Naive thymus-derived CD4-positive, alpha-beta T cell (primary cell): ENCODE measurements at regions not wholly inside any gene's neighbourhood (a gene's known extent, or its start where the extent isn't known, plus 50 kb on each side); places are given as distances from the start of the nearest gene placed in this dataset.

ENCODE experiments used
- ATAC-seq: fragments of 150-1000 bp; cut with Tn5 transposase; 2 replicates; pipeline ENCODE4 v1.10.0; 2021; ENCODE audit warnings: mild to moderate bottlenecking, moderate library complexity
- CTCF ChIA-PET: fragments of 350-600 bp; sonication (Branson Sonifier 250); formaldehyde crosslinking; loops from one replicate; lab custom pipeline; 2021; ENCODE audit warnings: antibody characterized with exemption; lab: Charles Lee
- POLR2A ChIA-PET: fragments of 350-600 bp; sonication (Branson Sonifier 250); formaldehyde crosslinking; loops from one replicate; lab custom pipeline; 2021; ENCODE audit warnings: antibody characterized with exemption, inconsistent platforms; lab: Charles Lee
- DNase-seq, 9 donors: peaks; one replicate each; pipeline versions ENCODE4 v3.0.0 to v3.0.0-alpha.2; 2020 to 2022; ENCODE audit warnings: mixed read lengths in 1 of 9
- H3K27ac ChIP-seq: one replicate; pipeline ENCODE4 v1.7.0; 2013; ENCODE audit warnings: mild to moderate bottlenecking, low read depth, low read length, moderate library complexity
- H3K27me3 ChIP-seq, 2 donors: one replicate each; pipeline ENCODE4 v1.7.0; 2013; ENCODE audit warnings: low read length in 2 of 2, mild to moderate bottlenecking in 2 of 2, moderate library complexity in 2 of 2; ENCODE audit not compliant: control insufficient read depth in 2 of 2, insufficient read depth in 2 of 2
- H3K36me3 ChIP-seq, 3 experiments: 1 replicate in 2 of 3; 2 replicates in 1 of 3; pipeline ENCODE4 v1.7.0; 2013; ENCODE audit warnings: low read length in 3 of 3, mild to moderate bottlenecking in 3 of 3, moderate library complexity in 1 of 3; ENCODE audit not compliant: insufficient read depth in 3 of 3, control insufficient read depth in 2 of 3
- H3K4me1 ChIP-seq, 2 donors: one replicate each; pipeline ENCODE4 v1.7.0; 2013; ENCODE audit warnings: low read length in 2 of 2, mild to moderate bottlenecking in 2 of 2, moderate library complexity in 1 of 2; ENCODE audit not compliant: control insufficient read depth in 2 of 2, insufficient read depth in 2 of 2
- H3K4me3 ChIP-seq: 2 replicates; pipeline ENCODE4 v1.7.0; 2013; ENCODE audit warnings: mild to moderate bottlenecking, low read length
- H3K9me3 ChIP-seq, 3 experiments: 1 replicate in 2 of 3; 2 replicates in 1 of 3; pipeline ENCODE4 v1.7.0; 2013; ENCODE audit warnings: low read length in 3 of 3; ENCODE audit not compliant: control insufficient read depth in 2 of 3
- H3K27ac Mint-ChIP-seq, 9 donors: one replicate each; pipeline ENCODE4 v1.8.0; 2020 to 2022; ENCODE audit warnings: mixed read lengths in 9 of 9, mild to moderate bottlenecking in 8 of 9, moderate library complexity in 5 of 9, inconsistent platforms in 2 of 9
- H3K27me3 Mint-ChIP-seq, 5 donors: one replicate each; pipeline ENCODE4 v1.8.0; 2021 to 2022; ENCODE audit warnings: mixed read lengths in 5 of 5, mild to moderate bottlenecking in 1 of 5
- H3K36me3 Mint-ChIP-seq, 5 donors: one replicate each; pipeline ENCODE4 v1.8.0; 2020 to 2022; ENCODE audit warnings: mixed read lengths in 5 of 5, mild to moderate bottlenecking in 3 of 5, inconsistent platforms in 1 of 5
- H3K4me1 Mint-ChIP-seq, 7 donors: one replicate each; pipeline ENCODE4 v1.8.0; 2020 to 2022; ENCODE audit warnings: mixed read lengths in 7 of 7, mild to moderate bottlenecking in 3 of 7, inconsistent platforms in 1 of 7
- H3K4me3 Mint-ChIP-seq, 10 donors: one replicate each; pipeline ENCODE4 v1.8.0; 2020 to 2022; ENCODE audit warnings: mild to moderate bottlenecking in 10 of 10, mixed read lengths in 10 of 10, moderate library complexity in 6 of 10, inconsistent platforms in 2 of 10
- H3K9me3 Mint-ChIP-seq, 11 donors: one replicate each; pipeline ENCODE4 v1.8.0; 2020 to 2022; ENCODE audit warnings: mixed read lengths in 11 of 11, mild to moderate bottlenecking in 4 of 11, inconsistent platforms in 1 of 11, moderate library complexity in 1 of 11
- intact Hi-C, 2 donors: fragments of 100-400 bp; cut with micrococcal nuclease; formaldehyde crosslinking; loops; one replicate each; pipeline ENCODE4 v1.15.1; 2023

DNA sequence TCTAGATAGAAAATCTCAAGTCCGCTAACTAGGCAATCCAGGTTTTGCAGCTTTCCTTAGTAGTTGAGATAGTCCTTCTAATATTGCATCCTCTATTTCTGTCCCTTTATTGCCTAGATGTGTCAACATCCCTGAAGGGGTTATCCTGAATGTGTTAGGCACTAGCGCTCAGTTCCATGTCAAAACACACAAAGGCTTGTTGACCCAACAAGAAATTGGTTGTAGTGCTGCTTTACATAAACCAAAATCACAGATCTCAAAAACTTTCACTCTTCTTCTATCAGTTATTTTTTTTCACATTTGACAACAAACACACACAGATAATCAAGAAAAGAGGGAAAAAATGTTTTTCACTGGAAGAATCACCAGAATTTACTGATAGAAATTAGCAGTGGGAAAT, 51.4 kb upstream of the SOX2 start:
- ATAC-seq (no peak), DNase-seq (no peak)
- no peaks in the 10 kb centered on the region for H3K27me3 ChIP-seq
- Mint-ChIP-seq H3K4me1 (no peaks in the 10 kb centered on the region), H3K27me3 (peaks cover 0 to 13% (median 4%) of the 10 kb centered on the region in 5 donors), H3K4me3 (no peak overlapping the region), H3K9me3 (peaks cover 0 to 4% (median 0%) of the 10 kb centered on the region in 11 donors), H3K36me3 (no peaks in the 10 kb centered on the region), H3K27ac (no peak overlapping the region)
- intact Hi-C loops: no loop called here
- POLR2A ChIA-PET: no interaction called here
- no peaks in the 10 kb centered on the region for H3K9me3 ChIP-seq
- H3K27ac ChIP-seq: no peak overlapping the region
- CTCF ChIA-PET: no interaction called here
- H3K36me3 ChIP-seq: no peaks in the 10 kb centered on the region
- no peaks in the 10 kb centered on the region for H3K4me1 ChIP-seq
- H3K4me3 ChIP-seq: no peak overlapping the region

DNA sequence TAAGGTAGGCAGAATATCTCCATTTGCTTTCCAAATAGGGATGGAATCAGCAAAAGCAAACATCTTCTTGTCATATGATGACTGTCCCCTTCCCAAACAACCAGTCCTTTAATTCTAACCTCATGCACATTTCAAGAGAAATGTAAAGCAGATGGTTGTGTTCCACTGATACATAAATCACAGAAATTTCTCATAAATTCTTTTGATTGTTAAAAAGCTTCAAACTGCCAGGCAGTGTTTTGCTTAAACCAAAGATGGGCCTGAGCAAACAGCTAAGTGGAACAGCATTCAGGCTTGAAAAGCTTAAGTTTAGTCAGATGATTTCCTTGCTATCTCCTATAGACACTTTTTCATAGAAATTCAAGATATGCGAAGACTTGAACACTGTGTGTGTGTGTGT, 74.3 kb upstream of the SOX2 start:
- H3K9me3 ChIP-seq: no peaks in the 10 kb centered on the region
- H3K36me3 Mint-ChIP-seq: no peaks in the 10 kb centered on the region
- H3K27ac ChIP-seq: no peak overlapping the region
- H3K36me3 ChIP-seq: no peaks in the 10 kb centered on the region
- H3K27ac Mint-ChIP-seq: no peak overlapping the region
- intact Hi-C loops: no loop called here
- no peak for DNase-seq
- ATAC-seq: no peak
- ChIA-PET POLR2A (no interaction called here), CTCF (no interaction called here)
- H3K27me3 Mint-ChIP-seq: peaks cover 0 to 4% (median 0%) of the 10 kb centered on the region in 5 donors
- H3K4me3 ChIP-seq: no peak overlapping the region
- H3K4me3 Mint-ChIP-seq: no peak overlapping the region
- no peaks in the 10 kb centered on the region for H3K27me3 ChIP-seq
- peaks cover 0 to 2% (median 0%) of the 10 kb centered on the region in 11 donors for H3K9me3 Mint-ChIP-seq
- H3K4me1 ChIP-seq: no peaks in the 10 kb centered on the region
- H3K4me1 Mint-ChIP-seq: no peaks in the 10 kb centered on the region

GRCh38 chr3:181637056-181637455, 74.7 kb upstream of the SOX2 start:
- no peak overlapping the region for H3K4me3 Mint-ChIP-seq
- Histone ChIP-seq H3K9me3 (no peaks in the 10 kb centered on the region), H3K27ac (no peak overlapping the region), H3K36me3 (no peaks in the 10 kb centered on the region), H3K4me3 (no peak overlapping the region), H3K4me1 (no peaks in the 10 kb centered on the region), H3K27me3 (no peaks in the 10 kb centered on the region)
- no peaks in the 10 kb centered on the region for H3K4me1 Mint-ChIP-seq
- DNase-seq: no peak
- H3K27me3 Mint-ChIP-seq: peaks cover 0 to 4% (median 0%) of the 10 kb centered on the region in 5 donors
- ATAC-seq: no peak
- peaks cover 0 to 2% (median 0%) of the 10 kb centered on the region in 11 donors for H3K9me3 Mint-ChIP-seq
- no peaks in the 10 kb centered on the region for H3K36me3 Mint-ChIP-seq
- POLR2A ChIA-PET: no interaction called here
- CTCF ChIA-PET: no interaction called here
- no peak overlapping the region for H3K27ac Mint-ChIP-seq
- intact Hi-C loops: no loop called here

DNA sequence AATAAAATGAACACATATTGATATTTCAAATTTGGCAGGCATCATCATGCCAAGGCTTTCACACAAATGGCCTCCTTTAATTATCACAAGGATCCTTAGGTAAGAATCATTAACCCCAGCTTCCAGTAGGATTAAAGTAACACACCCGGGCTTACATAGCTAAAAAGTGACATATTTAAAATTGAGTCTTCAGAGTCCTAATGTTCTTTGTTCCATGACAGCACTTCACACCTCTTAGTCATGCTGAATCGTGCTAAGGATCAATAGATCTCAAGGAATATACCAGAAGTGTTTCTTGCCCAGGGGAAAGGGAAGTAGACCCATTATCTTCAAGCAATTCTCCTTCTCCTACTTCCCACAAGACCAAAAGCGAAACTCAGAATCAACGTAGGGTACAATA, 76.6 kb upstream of the SOX2 start:
- intact Hi-C loops: no loop called here
- H3K4me1 ChIP-seq: no peaks in the 10 kb centered on the region
- POLR2A ChIA-PET: no interaction called here

DNA sequence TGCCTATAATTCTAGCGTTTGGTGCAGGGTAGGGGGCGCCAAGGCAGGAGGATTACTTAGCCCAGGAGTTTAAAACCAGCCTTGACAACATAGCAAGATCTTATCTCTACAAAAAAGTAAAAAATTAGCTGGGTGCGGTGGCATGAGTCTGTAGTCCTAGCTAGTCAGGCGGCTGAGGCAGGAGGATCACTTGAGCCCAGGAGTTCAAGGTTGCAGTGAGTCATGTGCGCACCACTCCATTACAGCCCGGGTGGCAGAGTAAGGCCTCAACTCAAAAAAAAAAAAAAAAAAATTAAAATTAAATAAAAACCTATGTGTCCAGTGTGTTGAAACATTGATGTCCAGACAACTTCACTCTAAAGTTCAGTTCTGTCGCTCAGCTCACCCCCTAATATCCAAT, 78.2 kb upstream of the SOX2 start:
- DNase-seq (no peak), ATAC-seq (no peak)
- H3K36me3 ChIP-seq: no peaks in the 10 kb centered on the region
- H3K27ac ChIP-seq: no peak overlapping the region
- Mint-ChIP-seq H3K36me3 (no peaks in the 10 kb centered on the region), H3K27ac (no peak overlapping the region), H3K4me1 (no peaks in the 10 kb centered on the region), H3K9me3 (peaks cover 0 to 1% (median 0%) of the 10 kb centered on the region in 11 donors), H3K4me3 (no peak overlapping the region), H3K27me3 (peaks cover 0 to 9% (median 0%) of the 10 kb centered on the region in 5 donors)
- intact Hi-C loops: no loop called here
- ChIA-PET POLR2A (no interaction called here), CTCF (no interaction called here)
- H3K27me3 ChIP-seq: no peaks in the 10 kb centered on the region
- H3K4me3 ChIP-seq: no peak overlapping the region
- H3K4me1 ChIP-seq: no peaks in the 10 kb centered on the region
- H3K9me3 ChIP-seq: no peaks in the 10 kb centered on the region

More for the DNA sequence above, 76.6 kb upstream of the SOX2 start:
- Histone ChIP-seq H3K27me3 (no peaks in the 10 kb centered on the region), H3K9me3 (no peaks in the 10 kb centered on the region), H3K36me3 (no peaks in the 10 kb centered on the region), H3K4me3 (no peak overlapping the region), H3K27ac (no peak overlapping the region)
- H3K9me3 Mint-ChIP-seq: no peaks in the 10 kb centered on the region
- no peaks in the 10 kb centered on the region for H3K4me1 Mint-ChIP-seq
- no peak overlapping the region for H3K4me3 Mint-ChIP-seq
- DNase-seq (no peak), ATAC-seq (no peak)
- H3K27ac Mint-ChIP-seq: no peak overlapping the region
- peaks cover 0 to 4% (median 0%) of the 10 kb centered on the region in 5 donors for H3K27me3 Mint-ChIP-seq
- CTCF ChIA-PET: no interaction called here
- no peaks in the 10 kb centered on the region for H3K36me3 Mint-ChIP-seq

DNA sequence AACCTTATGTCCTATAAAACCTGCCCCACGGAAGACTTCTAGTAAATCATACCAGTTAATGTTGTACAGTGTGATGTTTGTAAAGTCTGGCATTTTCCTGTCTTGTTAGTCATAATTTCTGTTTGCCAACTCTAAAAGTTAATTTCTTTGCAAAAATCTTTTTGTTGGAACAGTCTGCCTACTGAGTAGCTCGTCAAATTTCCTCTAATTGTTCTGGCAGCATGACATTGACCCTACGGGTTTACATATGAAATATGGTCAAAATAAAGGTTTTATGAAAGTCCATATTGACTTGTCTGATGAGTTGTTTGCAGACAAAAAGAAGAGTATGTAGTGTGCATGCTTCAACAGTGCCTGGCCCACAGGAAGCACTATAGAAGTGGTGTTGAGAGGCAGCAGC, 79.8 kb upstream of the SOX2 start:
- no peak for ATAC-seq
- Histone ChIP-seq H3K36me3 (no peaks in the 10 kb centered on the region), H3K9me3 (no peaks in the 10 kb centered on the region), H3K4me1 (no peaks in the 10 kb centered on the region), H3K27ac (no peak overlapping the region), H3K4me3 (no peak overlapping the region), H3K27me3 (no peaks in the 10 kb centered on the region)
- H3K4me1 Mint-ChIP-seq: no peaks in the 10 kb centered on the region
- intact Hi-C loops: no loop called here
- DNase-seq: no peak
- ChIA-PET CTCF (no interaction called here), POLR2A (no interaction called here)
- H3K4me3 Mint-ChIP-seq: no peak overlapping the region
- peaks cover 0 to 12% (median 4%) of the 10 kb centered on the region in 5 donors for H3K27me3 Mint-ChIP-seq
- no peak overlapping the region for H3K27ac Mint-ChIP-seq
- H3K9me3 Mint-ChIP-seq: peaks cover 0 to 1% (median 0%) of the 10 kb centered on the region in 11 donors
- no peaks in the 10 kb centered on the region for H3K36me3 Mint-ChIP-seq

DNA sequence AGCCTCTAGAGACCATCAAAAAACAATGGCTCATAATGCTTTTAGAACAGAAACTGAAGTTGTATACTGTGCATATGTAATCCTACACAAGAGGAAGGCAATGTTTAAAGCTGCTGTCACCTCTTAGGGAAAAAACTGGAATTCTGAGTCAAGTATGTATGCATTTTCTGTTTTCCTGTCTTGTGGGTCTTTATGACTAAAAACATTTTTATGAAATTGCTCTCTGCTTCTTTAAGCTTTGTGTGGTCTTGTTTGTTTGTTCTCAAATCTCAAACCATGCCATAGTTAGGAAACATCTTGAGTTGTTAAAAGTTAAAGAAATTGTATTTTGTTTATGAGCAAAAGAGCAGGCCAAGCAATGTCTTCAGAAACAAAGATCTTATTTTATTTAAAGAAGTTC, 80.9 kb upstream of the SOX2 start:
- H3K27ac Mint-ChIP-seq: no peak overlapping the region
- no peak for ATAC-seq
- intact Hi-C loops: no loop called here
- Histone ChIP-seq H3K4me1 (no peaks in the 10 kb centered on the region), H3K27ac (no peak overlapping the region), H3K36me3 (no peaks in the 10 kb centered on the region), H3K27me3 (no peaks in the 10 kb centered on the region), H3K4me3 (no peak overlapping the region), H3K9me3 (no peaks in the 10 kb centered on the region)
- H3K4me3 Mint-ChIP-seq: no peak overlapping the region
- H3K36me3 Mint-ChIP-seq: no peaks in the 10 kb centered on the region
- peaks cover 0 to 12% (median 4%) of the 10 kb centered on the region in 5 donors for H3K27me3 Mint-ChIP-seq
- CTCF ChIA-PET: no interaction called here
- no peaks in the 10 kb centered on the region for H3K4me1 Mint-ChIP-seq
- H3K9me3 Mint-ChIP-seq: peaks cover 0 to 1% (median 0%) of the 10 kb centered on the region in 11 donors
- POLR2A ChIA-PET: no interaction called here
- no peak for DNase-seq
